ENCODE measurements at regions not wholly inside any gene's neighbourhood (a gene's known extent, or its start where the extent isn't known, plus 50 kb on each side); places are given as distances from the start of the nearest gene placed in this dataset.

- Mint-ChIP-seq H3K4me1 (no peaks in the 10 kb centered on the region), H3K4me3 (no peak overlapping the region), H3K27me3 (ENCODE audit: low read depth, poor library complexity) (no peaks in the 10 kb centered on the region), H3K27ac (no peak overlapping the region), H3K36me3 (ENCODE audit: low read depth) (no peaks in the 10 kb centered on the region), H3K9me3 (no peaks in the 10 kb centered on the region)
- no peak for DNase-seq
- no peak for TF ChIP-seq CTCF (IDR thresholded peaks at IDR 0.05)
Observed at GRCh38 chr14:80427101-80427500, 215.8 kb upstream of the DIO2 start.

- Mint-ChIP-seq H3K27me3 (ENCODE audit: low read depth, poor library complexity) (no peaks in the 10 kb centered on the region), H3K9me3 (no peaks in the 10 kb centered on the region), H3K4me1 (no peaks in the 10 kb centered on the region), H3K36me3 (ENCODE audit: low read depth) (no peaks in the 10 kb centered on the region), H3K4me3 (no peak overlapping the region), H3K27ac (no peak overlapping the region)
- TF ChIP-seq CTCF (IDR thresholded peaks at IDR 0.05) = no peak
- DNase-seq = no peak
Observed at GRCh38 chr14:80426683-80427082, 215.4 kb upstream of the DIO2 start.

- H3K27me3 Mint-ChIP-seq (ENCODE audit: low read depth, poor library complexity) = no peaks in the 10 kb centered on the region
- no peaks in the 10 kb centered on the region for H3K9me3 Mint-ChIP-seq
- no peak overlapping the region for H3K4me3 Mint-ChIP-seq
- no peaks in the 10 kb centered on the region for H3K36me3 Mint-ChIP-seq (ENCODE audit: low read depth)
- no peak overlapping the region for H3K27ac Mint-ChIP-seq
- DNase-seq = no peak
- no peaks in the 10 kb centered on the region for H3K4me1 Mint-ChIP-seq
- TF ChIP-seq CTCF (IDR thresholded peaks at IDR 0.05) = no peak
Observed at GRCh38 chr14:80425686-80426085, 214.4 kb upstream of the DIO2 start.

- no peaks in the 10 kb centered on the region for H3K4me1 Mint-ChIP-seq
- no peak overlapping the region for H3K4me3 Mint-ChIP-seq
- DNase-seq = no peak
- no peaks in the 10 kb centered on the region for H3K36me3 Mint-ChIP-seq (ENCODE audit: low read depth)
- H3K27me3 Mint-ChIP-seq (ENCODE audit: low read depth, poor library complexity) = no peaks in the 10 kb centered on the region
- TF ChIP-seq CTCF (IDR thresholded peaks at IDR 0.05) = no peak
- H3K9me3 Mint-ChIP-seq = no peaks in the 10 kb centered on the region
- no peak overlapping the region for H3K27ac Mint-ChIP-seq
Observed at GRCh38 chr14:80419769-80420168, 208.5 kb upstream of the DIO2 start.

- H3K36me3 Mint-ChIP-seq (ENCODE audit: low read depth) = no peaks in the 10 kb centered on the region
- no peak overlapping the region for H3K27ac Mint-ChIP-seq
- H3K4me1 Mint-ChIP-seq = no peaks in the 10 kb centered on the region
- H3K9me3 Mint-ChIP-seq = no peaks in the 10 kb centered on the region
- TF ChIP-seq CTCF (IDR thresholded peaks at IDR 0.05) = no peak
- peaks cover under 1% of the 10 kb centered on the region for H3K27me3 Mint-ChIP-seq (ENCODE audit: low read depth, poor library complexity)
- DNase-seq = no peak
- H3K4me3 Mint-ChIP-seq = no peak overlapping the region
Observed at GRCh38 chr14:80419345-80419744, 208.0 kb upstream of the DIO2 start.

GRCh38 chr14:80415636-80416035 lies 204.3 kb upstream of the DIO2 start:
- Mint-ChIP-seq H3K4me3 (no peak overlapping the region), H3K36me3 (ENCODE audit: low read depth) (no peaks in the 10 kb centered on the region), H3K4me1 (no peaks in the 10 kb centered on the region), H3K27me3 (ENCODE audit: low read depth, poor library complexity) (peaks cover 8% of the 10 kb centered on the region), H3K9me3 (no peaks in the 10 kb centered on the region), H3K27ac (no peak overlapping the region)
- no peak for TF ChIP-seq CTCF (IDR thresholded peaks at IDR 0.05)
- no peak for DNase-seq
